ENCODE measurements at regions not wholly inside any gene's neighbourhood (a gene's known extent, or its start where the extent isn't known, plus 50 kb on each side); places are given as distances from the start of the nearest gene placed in this dataset.

GRCh38 chr6:51049288-51049982 is 230.8 kb downstream of the TFAP2B start:
- TF ChIP-seq CTCF (IDR thresholded peaks at IDR 0.05; ENCODE audit: poor library complexity, severe bottlenecking): no peak
- TF ChIP-seq EP300 (conservative IDR thresholded peaks at IDR 0.05; ENCODE audit: poor library complexity, severe bottlenecking): no peak

Data from neural cell (in vitro differentiated cells).